WERI-Rb-1 (cell line): ENCODE measurements at regions not wholly inside any gene's neighbourhood (a gene's known extent, or its start where the extent isn't known, plus 50 kb on each side); places are given as distances from the start of the nearest gene placed in this dataset.

Experiments
- DNase-seq: peaks from one replicate; pipeline ENCODE4 v3.0.0-alpha.2; 2020
- H3K27ac ChIP-seq: fragments of 250-450 bp; sonication (Bioruptor Pico); 2 replicates; pipeline ENCODE4 v1.5.1; 2020; ENCODE audit warnings: mild to moderate bottlenecking, moderate library complexity
- H3K27me3 ChIP-seq: fragments of 250-450 bp; sonication (Bioruptor Pico); 2 replicates; pipeline ENCODE4 v1.5.1; 2021; ENCODE audit warnings: mild to moderate bottlenecking, low read depth, moderate library complexity; ENCODE audit not compliant: insufficient read depth, severe bottlenecking
- H3K36me3 ChIP-seq: fragments of 250-450 bp; sonication (Bioruptor Pico); 2 replicates; pipeline ENCODE4 v1.5.1; 2020; ENCODE audit warnings: mild to moderate bottlenecking, moderate library complexity
- H3K4me3 ChIP-seq: 2 replicates; pipeline ENCODE4 v1.5.1; 2011; ENCODE audit warnings: low read depth, mild to moderate bottlenecking, control low read depth, low read length
- H3K9me3 ChIP-seq: fragments of 250-450 bp; sonication (Bioruptor Pico); 2 replicates; pipeline ENCODE4 v1.5.1; 2021; ENCODE audit warnings: mild to moderate bottlenecking, moderate library complexity; ENCODE audit not compliant: severe bottlenecking
- CTCF ChIP-seq: IDR thresholded peaks from 2 replicates; pipeline ENCODE4 v1.5.1; 2011; ENCODE audit warnings: low read depth, mild to moderate bottlenecking, control low read depth, inconsistent platforms, low read length

- no peak for DNase-seq
- no peak overlapping the region for H3K4me3 ChIP-seq
- no peaks in the 10 kb centered on the region for H3K36me3 ChIP-seq
- TF ChIP-seq CTCF, result no peak
- no peaks in the 10 kb centered on the region for H3K27me3 ChIP-seq
- H3K27ac ChIP-seq, result no peak overlapping the region
- no peaks in the 10 kb centered on the region for H3K9me3 ChIP-seq
Measured at GRCh38 chr4:115687052-115687755, 573.8 kb upstream of the NDST4 start.

GRCh38 chr4:115678425-115678941 lies 565.1 kb upstream of the NDST4 start:
- TF ChIP-seq CTCF, result no peak
- Histone ChIP-seq H3K36me3 (no peaks in the 10 kb centered on the region), H3K27ac (no peak overlapping the region), H3K27me3 (no peaks in the 10 kb centered on the region), H3K4me3 (no peak overlapping the region), H3K9me3 (peaks cover 8% of the 10 kb centered on the region)
- no peak for DNase-seq

- Histone ChIP-seq H3K9me3 (peaks cover 8% of the 10 kb centered on the region), H3K36me3 (no peaks in the 10 kb centered on the region), H3K27me3 (no peaks in the 10 kb centered on the region), H3K27ac (no peak overlapping the region), H3K4me3 (no peak overlapping the region)
- DNase-seq, result no peak
- no peak for TF ChIP-seq CTCF
Measured at GRCh38 chr4:115675719-115676118, 562.3 kb upstream of the NDST4 start.

GRCh38 chr4:115674485-115674884 lies 561.1 kb upstream of the NDST4 start:
- Histone ChIP-seq H3K27ac (no peak overlapping the region), H3K36me3 (no peaks in the 10 kb centered on the region), H3K9me3 (peaks cover 8% of the 10 kb centered on the region), H3K4me3 (no peak overlapping the region), H3K27me3 (no peaks in the 10 kb centered on the region)
- no peak for DNase-seq
- no peak for TF ChIP-seq CTCF

GRCh38 chr4:115671581-115671980 lies 558.2 kb upstream of the NDST4 start:
- H3K27ac ChIP-seq, result no peak overlapping the region
- no peak for DNase-seq
- no peaks in the 10 kb centered on the region for H3K36me3 ChIP-seq
- H3K9me3 ChIP-seq, result no peaks in the 10 kb centered on the region
- H3K27me3 ChIP-seq, result no peaks in the 10 kb centered on the region
- no peak overlapping the region for H3K4me3 ChIP-seq
- no peak for TF ChIP-seq CTCF

- no peak overlapping the region for H3K4me3 ChIP-seq
- DNase-seq, result no peak
- no peak for TF ChIP-seq CTCF
- H3K36me3 ChIP-seq, result no peaks in the 10 kb centered on the region
- no peaks in the 10 kb centered on the region for H3K27me3 ChIP-seq
- H3K27ac ChIP-seq, result no peak overlapping the region
- H3K9me3 ChIP-seq, result no peaks in the 10 kb centered on the region
Measured at GRCh38 chr4:115670930-115671329, 557.5 kb upstream of the NDST4 start.
